Choroid plexus epithelial cell (primary cell): ENCODE measurements at regions not wholly inside any gene's neighbourhood (a gene's known extent, or its start where the extent isn't known, plus 50 kb on each side); places are given as distances from the start of the nearest gene placed in this dataset.
"Not testable (repeated sequence)": the region's sequence is repeated elsewhere in the genome, so short reads cannot be mapped to it uniquely, and the experiment has no call there.

Experiments used
- DNase-seq: peaks from one replicate; pipeline ENCODE4 v3.0.0-alpha.2; 2010; ENCODE audit warnings: low read depth
- H3K4me3 ChIP-seq: 2 replicates; pipeline ENCODE4 v1.5.1; 2011; ENCODE audit warnings: low read depth, mild to moderate bottlenecking, control low read depth, low read length, moderate library complexity
- CTCF ChIP-seq: conservative IDR thresholded peaks from 2 replicates; pipeline ENCODE4 v1.5.1; 2011; ENCODE audit warnings: low read depth, mild to moderate bottlenecking, control low read depth, inconsistent platforms, low read length, moderate library complexity

DNA sequence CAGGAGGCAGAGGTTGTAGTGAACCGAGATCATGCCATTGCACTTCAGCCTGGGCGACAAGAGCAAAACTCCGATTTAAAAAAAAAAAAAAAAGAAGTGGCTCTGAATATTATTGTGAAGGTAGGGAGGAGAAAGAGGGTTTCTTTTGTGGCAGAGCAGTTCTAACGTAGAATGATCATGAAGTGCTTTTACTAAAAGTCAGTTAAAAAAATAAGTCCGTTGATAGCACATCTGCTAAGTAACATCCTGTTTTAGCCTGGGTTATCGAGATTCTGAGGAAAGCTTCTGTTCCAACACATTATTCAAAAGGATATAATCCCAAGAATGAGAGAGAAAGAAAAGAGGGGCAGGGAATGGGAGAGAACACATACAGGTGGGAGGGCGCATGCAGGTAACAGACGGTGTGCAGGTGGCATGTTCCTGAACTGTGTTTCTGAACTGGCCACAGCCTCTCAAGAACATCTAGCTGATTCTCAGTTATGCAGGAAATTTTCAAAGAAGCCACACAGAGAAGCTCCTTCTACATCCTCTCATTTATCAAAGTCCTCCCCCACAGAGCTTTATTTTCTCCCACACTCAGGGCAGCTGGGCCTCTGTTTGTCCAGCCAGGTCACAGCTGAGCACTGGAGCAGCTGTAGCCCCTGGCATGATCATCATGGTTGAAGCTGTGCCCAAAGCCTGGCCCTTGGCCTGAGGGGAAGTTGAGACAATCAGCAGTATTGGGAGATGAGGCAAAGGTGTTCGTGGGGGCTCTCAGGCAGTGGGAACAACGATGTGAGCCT, 342.3 kb downstream of the ZNF674 start:
- TF ChIP-seq CTCF = no peak
- DNase-seq = no peak
- no peak overlapping the region for H3K4me3 ChIP-seq

DNA sequence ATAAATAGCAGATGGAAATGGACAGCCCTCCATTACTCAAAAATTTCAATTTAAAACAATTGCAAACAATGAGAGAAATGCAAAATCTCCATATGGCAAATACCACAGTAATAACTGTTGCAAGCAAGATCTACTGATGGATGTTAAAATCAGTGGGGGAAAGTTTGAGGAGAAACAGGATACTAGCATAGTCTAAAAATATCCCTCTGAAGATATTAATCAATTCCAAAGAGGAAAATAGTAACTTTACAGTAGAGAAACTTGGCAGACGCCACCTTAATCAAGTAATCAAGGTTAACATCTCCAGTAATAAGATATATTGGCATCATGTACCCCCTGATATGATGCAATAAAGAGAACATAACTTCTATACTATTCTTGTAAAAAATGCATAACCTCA, 344.8 kb downstream of the ZNF674 start:
- no peak for DNase-seq
- no peak overlapping the region for H3K4me3 ChIP-seq
- no peak for TF ChIP-seq CTCF

DNA sequence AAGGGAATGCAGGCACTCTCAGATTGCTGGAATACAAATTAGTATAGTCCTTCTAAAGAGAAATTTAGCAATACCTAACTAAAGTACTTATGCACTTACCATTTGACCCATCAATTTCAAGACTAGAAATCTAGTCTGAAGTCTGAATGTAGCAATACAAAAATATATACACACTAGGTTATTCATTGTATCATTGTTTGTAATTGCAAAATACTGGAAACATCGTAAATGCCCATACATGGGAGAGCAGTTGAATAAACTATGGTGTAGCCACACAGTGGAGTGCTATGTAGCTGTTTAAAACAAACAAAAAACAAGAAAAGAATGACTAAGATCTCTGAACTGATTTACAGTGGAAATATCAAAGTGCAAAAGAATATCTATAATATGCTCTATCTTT, 346.4 kb downstream of the ZNF674 start:
- no peak for TF ChIP-seq CTCF
- DNase-seq = no peak
- no peak overlapping the region for H3K4me3 ChIP-seq

- not testable (repeated sequence) for DNase-seq
Observed at GRCh38 chrX:46186811-46187106, 358.5 kb downstream of the ZNF674 start.

GRCh38 chrX:46185923-46186810, 359.1 kb downstream of the ZNF674 start:
- TF ChIP-seq CTCF = no peak
- no peak overlapping the region for H3K4me3 ChIP-seq
- DNase-seq = no peak

More at GRCh38 chrX:46186811-46187106, 358.5 kb downstream of the ZNF674 start:
- not testable (repeated sequence) for H3K4me3 ChIP-seq

GRCh38 chrX:46184749-46185148, 360.5 kb downstream of the ZNF674 start:
- no peak for TF ChIP-seq CTCF
- DNase-seq = no peak
- H3K4me3 ChIP-seq = no peak overlapping the region

DNA sequence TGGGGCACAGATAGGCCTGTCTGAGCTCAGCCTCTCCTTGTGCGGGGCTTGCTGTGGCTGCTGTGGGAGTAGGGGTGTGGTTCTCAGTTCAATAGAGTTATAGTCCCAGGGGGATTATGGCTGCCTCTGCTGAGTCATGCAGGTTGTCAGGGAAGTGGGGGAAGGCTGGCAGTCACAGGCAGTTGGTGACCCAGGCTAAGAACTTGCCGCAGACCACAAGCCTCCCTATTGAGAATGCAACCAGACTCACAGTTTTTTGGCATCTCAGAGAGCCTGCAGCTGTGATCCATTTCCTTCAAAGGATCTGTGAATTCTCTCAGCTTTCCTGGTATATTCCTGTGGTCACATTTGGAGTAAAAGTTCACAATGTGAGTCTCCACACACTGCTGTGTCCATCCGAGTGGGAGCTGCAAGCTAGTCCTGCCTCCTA, 364.9 kb downstream of the ZNF674 start:
- peak; percentile 67 for DNase-seq
- no peak for TF ChIP-seq CTCF
- H3K4me3 ChIP-seq = no peak overlapping the region
